GM12872 (cell line): ENCODE measurements at regions not wholly inside any gene's neighbourhood (a gene's known extent, or its start where the extent isn't known, plus 50 kb on each side); places are given as distances from the start of the nearest gene placed in this dataset.

ENCODE experiments used
- TF ChIP-seq, protein P1 (sequence below): IDR thresholded peaks from 3 replicates; pipeline ENCODE4 v1.5.1; 2011; ENCODE audit warnings: low read depth, mild to moderate bottlenecking, low read length, moderate library complexity; ENCODE audit not compliant: insufficient read depth

DNA sequence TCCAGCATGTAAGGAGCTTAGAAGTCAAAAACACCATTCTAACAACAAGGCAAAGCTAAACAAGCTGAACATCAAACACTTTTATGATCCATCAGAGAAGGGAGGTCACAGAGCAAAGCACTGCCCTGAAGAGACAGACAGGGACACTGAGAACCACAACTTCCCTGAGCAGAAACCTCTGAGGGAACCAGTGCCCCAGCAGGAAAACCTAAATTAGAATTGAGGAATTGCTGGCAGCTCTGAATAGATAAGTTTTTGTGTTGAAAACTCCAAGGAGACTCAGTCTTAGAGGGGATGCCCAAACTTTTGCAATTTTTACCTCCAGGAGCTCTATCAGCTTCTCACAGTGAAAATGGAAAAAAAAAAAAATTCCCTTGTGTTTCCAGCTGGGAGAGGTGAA lies 83.0 kb upstream of the MAPK10 start:
- TF ChIP-seq, protein P1, sequence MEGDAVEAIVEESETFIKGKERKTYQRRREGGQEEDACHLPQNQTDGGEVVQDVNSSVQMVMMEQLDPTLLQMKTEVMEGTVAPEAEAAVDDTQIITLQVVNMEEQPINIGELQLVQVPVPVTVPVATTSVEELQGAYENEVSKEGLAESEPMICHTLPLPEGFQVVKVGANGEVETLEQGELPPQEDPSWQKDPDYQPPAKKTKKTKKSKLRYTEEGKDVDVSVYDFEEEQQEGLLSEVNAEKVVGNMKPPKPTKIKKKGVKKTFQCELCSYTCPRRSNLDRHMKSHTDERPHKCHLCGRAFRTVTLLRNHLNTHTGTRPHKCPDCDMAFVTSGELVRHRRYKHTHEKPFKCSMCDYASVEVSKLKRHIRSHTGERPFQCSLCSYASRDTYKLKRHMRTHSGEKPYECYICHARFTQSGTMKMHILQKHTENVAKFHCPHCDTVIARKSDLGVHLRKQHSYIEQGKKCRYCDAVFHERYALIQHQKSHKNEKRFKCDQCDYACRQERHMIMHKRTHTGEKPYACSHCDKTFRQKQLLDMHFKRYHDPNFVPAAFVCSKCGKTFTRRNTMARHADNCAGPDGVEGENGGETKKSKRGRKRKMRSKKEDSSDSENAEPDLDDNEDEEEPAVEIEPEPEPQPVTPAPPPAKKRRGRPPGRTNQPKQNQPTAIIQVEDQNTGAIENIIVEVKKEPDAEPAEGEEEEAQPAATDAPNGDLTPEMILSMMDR, result no peak

DNA sequence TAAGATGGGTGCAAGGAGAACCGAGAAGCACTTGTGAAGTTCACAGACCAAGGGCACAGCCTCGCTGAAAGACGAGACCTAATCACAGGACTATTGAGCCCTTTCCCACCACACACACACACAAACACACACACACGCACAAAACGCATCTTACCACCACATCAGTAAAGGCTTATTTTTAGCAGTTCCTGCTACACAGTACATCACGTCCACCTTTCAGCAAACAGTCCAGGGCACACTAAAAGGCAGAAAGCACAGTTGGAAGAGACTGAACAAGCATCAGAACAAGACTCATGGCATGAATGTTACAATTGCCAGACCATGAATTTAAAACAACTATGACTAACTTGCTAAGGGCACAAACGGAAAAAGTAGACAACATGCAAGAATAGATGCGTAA lies 83.6 kb upstream of the MAPK10 start:
- TF ChIP-seq, protein P1, result no peak

DNA sequence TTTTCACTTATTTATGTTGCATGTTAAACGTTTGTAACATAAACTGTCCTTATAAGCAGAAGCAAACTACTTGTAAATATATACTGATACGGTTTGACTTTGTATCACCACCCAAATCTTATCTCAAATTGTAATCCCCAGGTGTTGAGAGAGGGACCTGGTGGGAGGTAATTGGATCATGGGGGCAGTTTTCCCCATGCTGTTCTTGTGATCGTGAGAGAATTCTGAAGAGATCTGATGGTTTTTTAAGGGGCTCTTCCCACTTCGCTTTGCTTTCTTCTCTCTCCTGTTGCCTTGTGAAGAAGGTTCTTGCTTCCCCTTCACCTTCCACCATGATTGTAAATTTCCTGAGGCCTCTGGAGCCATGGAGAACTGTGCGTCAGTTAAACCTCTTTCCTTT lies 87.1 kb upstream of the MAPK10 start:
- TF ChIP-seq, protein P1, result no peak

DNA sequence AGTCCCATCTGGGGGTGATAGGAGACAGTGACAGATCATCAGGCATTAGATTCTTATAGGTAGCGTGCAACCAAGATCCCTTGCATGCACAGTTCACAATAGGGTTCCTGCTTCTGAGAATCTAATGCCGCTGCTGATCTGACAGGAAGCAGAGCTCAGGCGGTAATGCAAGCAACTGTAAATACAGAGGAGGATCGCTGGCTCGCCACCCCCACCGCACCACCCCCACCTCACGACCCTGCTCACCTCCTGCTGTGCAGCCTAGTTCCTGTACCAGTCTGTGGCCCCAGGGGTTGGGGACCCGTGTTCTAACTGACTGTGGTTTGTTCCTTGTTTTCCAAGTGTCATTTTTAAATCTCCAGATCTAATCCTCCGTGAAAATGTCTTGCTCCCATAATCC lies 89.0 kb upstream of the MAPK10 start:
- TF ChIP-seq, protein P1, result no peak

DNA sequence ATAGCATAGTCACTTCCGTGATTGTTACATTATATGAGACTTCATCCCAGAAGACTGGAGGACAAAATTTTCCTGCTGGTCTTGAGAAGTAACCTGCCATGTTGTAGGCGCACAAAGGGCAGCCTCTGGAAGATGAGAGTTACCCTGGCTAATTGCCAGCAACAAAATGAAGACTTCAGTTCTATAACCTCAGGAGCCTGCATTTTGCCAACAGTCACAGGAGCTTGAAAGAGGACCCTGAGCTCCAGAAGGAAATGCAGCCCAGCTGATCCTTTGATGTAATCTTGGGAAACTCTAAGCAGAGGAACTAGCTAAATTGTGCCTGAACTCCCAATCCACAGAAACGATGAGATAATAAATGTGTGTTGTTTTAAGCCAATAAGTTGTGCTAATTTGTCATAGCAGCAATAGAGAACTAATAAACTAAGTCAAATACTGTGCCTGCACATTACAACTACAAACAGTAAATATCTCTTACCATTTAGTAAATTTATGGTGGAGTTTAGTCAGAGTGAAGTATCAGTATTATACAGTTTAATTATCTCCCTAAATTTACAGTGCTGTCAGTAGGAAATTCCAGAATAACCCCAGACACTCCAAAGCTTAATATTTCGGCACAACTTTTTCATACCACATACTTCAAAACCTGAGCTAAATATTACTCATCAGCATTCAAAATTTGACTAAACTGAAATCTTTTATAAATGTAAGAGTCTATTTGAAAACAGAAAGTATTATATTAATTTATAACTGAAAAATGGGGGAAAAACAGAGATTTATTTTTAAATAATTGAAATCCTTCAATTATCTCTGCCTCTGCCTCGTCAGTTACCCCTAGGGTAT lies 90.1 kb upstream of the MAPK10 start:
- TF ChIP-seq, protein P1, result no peak

DNA sequence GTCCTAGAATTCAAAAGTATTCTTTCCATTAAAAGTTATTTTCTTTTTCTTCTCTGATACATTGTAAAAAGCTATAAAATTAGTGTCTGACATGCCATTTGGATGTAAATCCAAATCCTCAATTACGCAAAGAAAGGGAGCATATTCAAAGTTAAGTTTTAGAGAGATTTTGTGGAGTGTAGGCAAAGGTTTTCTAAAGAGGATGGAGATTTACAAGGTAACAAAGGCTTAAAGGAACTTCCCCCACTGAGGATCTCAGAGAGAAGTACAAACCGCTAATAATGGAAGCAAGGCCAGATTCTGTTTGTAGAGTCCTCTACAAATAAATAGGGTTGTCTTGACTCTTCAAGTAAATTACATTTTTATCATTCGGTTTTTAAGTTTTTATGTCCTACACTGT lies 91.0 kb upstream of the MAPK10 start:
- TF ChIP-seq, protein P1, result no peak

DNA sequence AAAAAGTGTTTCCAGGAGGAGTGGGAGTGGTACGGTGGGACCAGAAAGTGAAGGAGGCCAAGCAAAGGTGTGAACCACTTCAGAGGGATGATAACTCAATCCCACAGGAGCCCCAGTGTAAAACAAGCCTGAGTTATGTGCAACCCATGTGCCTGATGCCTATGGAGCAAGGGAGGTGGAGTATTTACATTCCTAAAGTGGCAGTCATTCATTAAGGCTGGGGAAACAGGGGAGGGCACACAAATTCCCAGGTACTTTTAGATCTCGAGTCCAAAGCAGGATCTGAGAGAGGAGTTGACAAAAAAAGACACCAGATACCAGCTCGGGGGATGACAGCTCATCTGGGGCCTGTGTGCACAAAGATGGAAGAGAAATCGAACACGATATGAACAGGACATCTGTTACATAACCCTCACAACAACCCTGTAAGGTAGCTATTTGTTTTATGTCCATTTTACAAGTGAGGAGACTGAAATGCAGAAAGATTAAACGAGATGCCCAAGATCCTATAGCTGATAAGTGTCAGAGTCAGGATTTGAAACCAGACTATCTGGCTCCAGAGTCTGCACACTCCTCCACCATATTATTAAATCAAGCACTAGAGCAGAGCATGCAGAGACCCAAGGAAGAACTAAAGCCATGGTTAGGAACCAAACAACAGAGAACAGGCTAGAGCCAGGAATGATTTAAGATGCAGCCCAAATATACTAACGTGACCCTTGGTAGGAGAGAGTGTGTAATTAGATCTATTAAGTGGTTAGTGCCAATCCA lies 91.9 kb upstream of the MAPK10 start:
- TF ChIP-seq, protein P1, result no peak
